ENCODE measurements at regions not wholly inside any gene's neighbourhood (a gene's known extent, or its start where the extent isn't known, plus 50 kb on each side); places are given as distances from the start of the nearest gene placed in this dataset.

DNA sequence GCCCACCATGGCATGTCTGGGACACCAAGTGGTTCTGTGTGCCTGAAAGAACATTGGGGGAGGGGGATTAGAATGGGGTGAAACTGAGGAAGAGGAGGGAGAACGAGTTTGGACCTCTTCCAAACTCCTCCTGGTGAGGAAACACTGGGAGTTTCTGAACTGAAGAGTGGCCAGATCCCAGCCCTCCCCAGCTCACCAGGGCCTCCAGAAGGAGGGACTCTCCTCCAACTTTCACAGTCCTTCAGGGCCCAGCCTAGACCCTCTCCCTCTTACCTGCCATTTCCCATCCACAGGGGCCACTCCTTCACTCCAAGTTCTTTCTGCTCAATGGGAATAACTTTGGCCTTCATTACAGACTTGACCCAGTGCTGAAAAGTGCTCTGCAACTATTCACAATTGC, 132.0 kb upstream of the FOXK1 start:
- TF ChIP-seq, protein P1, sequence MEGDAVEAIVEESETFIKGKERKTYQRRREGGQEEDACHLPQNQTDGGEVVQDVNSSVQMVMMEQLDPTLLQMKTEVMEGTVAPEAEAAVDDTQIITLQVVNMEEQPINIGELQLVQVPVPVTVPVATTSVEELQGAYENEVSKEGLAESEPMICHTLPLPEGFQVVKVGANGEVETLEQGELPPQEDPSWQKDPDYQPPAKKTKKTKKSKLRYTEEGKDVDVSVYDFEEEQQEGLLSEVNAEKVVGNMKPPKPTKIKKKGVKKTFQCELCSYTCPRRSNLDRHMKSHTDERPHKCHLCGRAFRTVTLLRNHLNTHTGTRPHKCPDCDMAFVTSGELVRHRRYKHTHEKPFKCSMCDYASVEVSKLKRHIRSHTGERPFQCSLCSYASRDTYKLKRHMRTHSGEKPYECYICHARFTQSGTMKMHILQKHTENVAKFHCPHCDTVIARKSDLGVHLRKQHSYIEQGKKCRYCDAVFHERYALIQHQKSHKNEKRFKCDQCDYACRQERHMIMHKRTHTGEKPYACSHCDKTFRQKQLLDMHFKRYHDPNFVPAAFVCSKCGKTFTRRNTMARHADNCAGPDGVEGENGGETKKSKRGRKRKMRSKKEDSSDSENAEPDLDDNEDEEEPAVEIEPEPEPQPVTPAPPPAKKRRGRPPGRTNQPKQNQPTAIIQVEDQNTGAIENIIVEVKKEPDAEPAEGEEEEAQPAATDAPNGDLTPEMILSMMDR (IDR thresholded peaks at IDR 0.05; ENCODE audit: low read depth, low read length), result no peak

DNA sequence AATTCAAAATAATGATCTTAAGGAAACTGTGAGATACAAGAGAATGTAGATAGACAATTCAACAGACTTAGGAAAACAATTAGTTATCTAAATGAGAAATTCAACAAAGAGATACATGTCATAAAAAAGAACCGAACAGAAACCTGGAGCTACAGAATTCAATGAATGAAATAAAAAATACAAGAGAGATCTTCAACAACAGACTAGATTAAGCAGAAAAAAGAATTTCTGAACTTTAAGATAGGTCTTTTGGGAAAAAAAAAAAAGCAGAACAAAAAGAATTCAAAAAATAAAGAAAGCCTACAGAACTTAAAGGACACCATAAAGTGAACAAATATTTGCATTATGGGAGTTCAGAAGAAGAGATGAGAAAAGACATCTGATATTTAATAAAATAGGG, 129.1 kb upstream of the FOXK1 start:
- H3K27me3 ChIP-seq, result no peaks in the 10 kb centered on the region
- no peak overlapping the region for H3K4me3 ChIP-seq (ENCODE audit: low read depth, low read length)
- no peaks in the 10 kb centered on the region for H3K36me3 ChIP-seq
- no peaks in the 10 kb centered on the region for H3K4me1 ChIP-seq
- TF ChIP-seq, protein P1 (IDR thresholded peaks at IDR 0.05; ENCODE audit: low read depth, low read length), result no peak
- no peaks in the 10 kb centered on the region for H3K9me3 ChIP-seq
- DNase-seq, result no peak

More for the DNA sequence above, 132.0 kb upstream of the FOXK1 start:
- Histone ChIP-seq H3K27me3 (no peaks in the 10 kb centered on the region), H3K4me3 (ENCODE audit: low read depth, low read length) (no peak overlapping the region), H3K4me1 (no peaks in the 10 kb centered on the region), H3K36me3 (no peaks in the 10 kb centered on the region), H3K9me3 (no peaks in the 10 kb centered on the region)
- no peak for DNase-seq

DNA sequence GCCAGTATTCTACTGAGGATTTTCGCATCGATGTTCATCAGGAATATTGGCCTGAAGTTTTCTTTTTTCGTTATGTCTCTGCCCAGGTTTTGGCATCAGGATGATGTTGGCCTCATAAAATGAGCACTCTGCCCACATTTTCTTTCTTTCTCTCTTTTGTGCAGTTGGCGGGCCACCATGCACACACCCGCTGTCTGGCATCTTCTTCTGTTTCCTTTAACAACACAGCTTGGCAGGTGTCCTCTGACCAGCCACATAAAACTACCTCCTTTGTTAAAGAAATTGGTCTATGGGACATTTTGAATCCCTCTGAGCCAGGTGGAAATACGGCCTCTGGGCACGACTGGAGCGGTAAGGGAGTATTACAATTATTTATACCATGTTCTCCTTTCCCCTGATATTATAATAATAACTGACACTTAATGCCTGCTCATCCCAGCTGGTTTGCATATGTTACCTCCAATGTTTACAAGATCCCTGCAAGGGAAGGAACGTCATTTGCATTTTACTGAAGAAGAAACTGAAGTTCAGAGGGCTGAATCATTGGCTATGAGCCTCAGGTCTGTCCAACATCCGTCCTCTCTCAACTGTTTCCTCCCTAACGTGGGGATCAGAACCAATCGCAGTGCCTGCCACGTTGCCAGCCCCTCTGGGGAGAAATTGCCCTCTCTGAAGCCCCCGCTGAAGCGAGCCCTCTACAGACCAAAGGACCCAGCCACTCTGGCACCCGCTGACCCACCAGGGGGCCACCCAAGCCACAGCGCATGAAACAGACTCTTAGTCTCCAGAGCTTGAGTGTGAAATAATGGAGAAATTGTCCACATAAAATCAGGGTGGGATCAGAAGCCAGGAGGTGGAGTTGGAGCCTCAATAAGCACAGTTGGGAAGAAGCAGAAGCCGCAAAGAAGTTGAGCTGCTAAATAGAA, 125.0 kb upstream of the FOXK1 start:
- H3K36me3 ChIP-seq, result no peaks in the 10 kb centered on the region
- H3K4me1 ChIP-seq, result no peaks in the 10 kb centered on the region
- DNase-seq, result no peak
- H3K9me3 ChIP-seq, result no peaks in the 10 kb centered on the region
- TF ChIP-seq, protein P1 (IDR thresholded peaks at IDR 0.05; ENCODE audit: low read depth, low read length), result no peak
- no peaks in the 10 kb centered on the region for H3K27me3 ChIP-seq
- no peak overlapping the region for H3K4me3 ChIP-seq (ENCODE audit: low read depth, low read length)

DNA sequence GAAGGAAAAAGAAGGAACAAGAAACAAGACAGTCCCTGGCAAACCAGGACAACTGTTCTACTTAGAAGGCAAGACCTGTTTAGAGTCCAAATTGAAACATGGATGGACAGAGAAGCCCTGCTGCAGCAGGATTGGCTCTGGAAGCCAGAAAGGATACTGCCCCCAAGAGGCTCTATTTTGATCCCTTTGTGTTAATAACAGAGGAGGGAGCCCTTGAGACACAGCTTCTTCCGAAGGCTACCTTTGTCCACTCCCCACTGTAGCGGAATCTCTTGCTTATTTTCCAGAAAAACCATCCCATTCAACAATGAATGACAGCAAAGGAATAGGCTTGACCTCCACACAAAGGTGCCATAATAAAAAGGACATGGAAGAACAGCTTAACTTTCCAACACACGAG, 120.3 kb upstream of the FOXK1 start:
- no peaks in the 10 kb centered on the region for H3K4me1 ChIP-seq
- H3K9me3 ChIP-seq, result no peaks in the 10 kb centered on the region
- H3K36me3 ChIP-seq, result no peaks in the 10 kb centered on the region
- DNase-seq, result no peak
- H3K27me3 ChIP-seq, result no peaks in the 10 kb centered on the region
- no peak overlapping the region for H3K4me3 ChIP-seq (ENCODE audit: low read depth, low read length)
- TF ChIP-seq, protein P1 (IDR thresholded peaks at IDR 0.05; ENCODE audit: low read depth, low read length), result no peak

DNA sequence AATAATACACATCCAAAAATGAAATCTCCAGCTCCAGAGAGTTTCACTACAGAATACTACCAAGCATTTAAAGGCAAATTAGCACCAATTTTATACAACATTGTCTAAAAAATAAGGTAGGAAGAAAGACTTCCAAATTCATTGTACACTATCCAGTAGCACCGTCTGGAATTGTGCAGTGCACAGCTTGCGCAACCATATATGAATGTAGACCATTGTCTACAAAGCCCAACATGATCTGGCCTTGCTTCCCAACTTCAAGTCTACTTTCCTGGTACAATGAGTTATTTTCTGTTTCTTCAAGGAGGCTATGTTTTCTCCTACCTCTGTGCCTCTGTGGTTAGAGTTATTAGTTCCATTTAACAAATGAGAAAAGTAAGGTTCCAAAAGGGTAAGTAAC, 115.4 kb upstream of the FOXK1 start:
- no peak for DNase-seq
- no peaks in the 10 kb centered on the region for H3K4me1 ChIP-seq
- TF ChIP-seq, protein P1 (IDR thresholded peaks at IDR 0.05; ENCODE audit: low read depth, low read length), result no peak
- no peak overlapping the region for H3K4me3 ChIP-seq (ENCODE audit: low read depth, low read length)
- H3K9me3 ChIP-seq, result no peaks in the 10 kb centered on the region
- H3K36me3 ChIP-seq, result no peaks in the 10 kb centered on the region
- no peaks in the 10 kb centered on the region for H3K27me3 ChIP-seq

DNA sequence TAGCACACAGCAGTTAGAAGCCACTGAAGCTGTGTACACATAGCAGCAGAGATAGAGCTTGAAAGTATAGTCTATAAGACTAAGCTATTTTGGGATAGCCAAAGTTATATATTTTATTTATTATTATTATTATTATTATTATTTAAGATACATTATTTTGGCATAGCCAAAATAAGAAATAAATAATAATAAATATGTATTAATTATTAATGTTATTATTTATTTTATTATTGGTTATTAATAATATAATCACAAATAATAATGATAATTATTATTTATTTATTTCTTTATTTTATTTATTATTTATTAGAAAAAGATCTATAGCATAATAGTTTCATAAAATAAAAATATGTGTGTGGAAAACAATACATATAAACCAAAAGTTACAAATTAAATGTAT, 107.2 kb upstream of the FOXK1 start:
- H3K4me1 ChIP-seq, result no peaks in the 10 kb centered on the region
- H3K36me3 ChIP-seq, result no peaks in the 10 kb centered on the region
- H3K27me3 ChIP-seq, result no peaks in the 10 kb centered on the region
- H3K9me3 ChIP-seq, result no peaks in the 10 kb centered on the region; the same call in 1 of the 2 replicates
- DNase-seq, result no peak
- no peak overlapping the region for H3K4me3 ChIP-seq (ENCODE audit: low read depth, low read length)
- TF ChIP-seq, protein P1 (IDR thresholded peaks at IDR 0.05; ENCODE audit: low read depth, low read length), result no peak

Measured in BE2C (cell line).